Loucy (cell line): ENCODE measurements at regions not wholly inside any gene's neighbourhood (a gene's known extent, or its start where the extent isn't known, plus 50 kb on each side); places are given as distances from the start of the nearest gene placed in this dataset.

Experiments used
- H2AFZ ChIP-seq: fragments of 200-600 bp; sonication (generic); 2 replicates; pipeline ENCODE4 v1.6.0; 2016; ENCODE audit warnings: antibody characterized with exemption, mild to moderate bottlenecking, low read length, moderate library complexity
- H3F3A ChIP-seq: fragments of 200-600 bp; 2 replicates; pipeline ENCODE4 v1.6.0; 2016; ENCODE audit warnings: antibody characterized with exemption, low read depth, mild to moderate bottlenecking
- H3K27me3 ChIP-seq: fragments of 200-600 bp; sonication (generic); 2 replicates; pipeline ENCODE4 v1.6.1; 2014; ENCODE audit warnings: low read length, mild to moderate bottlenecking; ENCODE audit not compliant: insufficient read depth, poor library complexity, severe bottlenecking
- H3K36me3 ChIP-seq: fragments of 200-600 bp; sonication (generic); 2 replicates; pipeline ENCODE4 v1.6.1; 2016; ENCODE audit warnings: low read length; ENCODE audit not compliant: insufficient read depth
- H3K4me1 ChIP-seq: fragments of 200-600 bp; sonication (generic); 2 replicates; pipeline ENCODE4 v1.5.1; 2014; ENCODE audit warnings: low read length, mild to moderate bottlenecking; ENCODE audit not compliant: insufficient read depth, poor library complexity, severe bottlenecking
- H3K4me2 ChIP-seq: fragments of 200-600 bp; sonication (generic); 2 replicates; pipeline ENCODE4 v1.6.0; 2014; ENCODE audit warnings: antibody characterized with exemption, low read length, low read depth, mild to moderate bottlenecking; ENCODE audit not compliant: poor library complexity, severe bottlenecking
- H3K4me3 ChIP-seq: fragments of 200-600 bp; sonication (generic); 2 replicates; pipeline ENCODE4 v1.5.1; 2014; ENCODE audit warnings: low read length, mild to moderate bottlenecking, mixed read lengths; ENCODE audit not compliant: poor library complexity, severe bottlenecking
- H3K79me2 ChIP-seq: fragments of 200-600 bp; sonication (generic); 2 replicates; pipeline ENCODE4 v1.6.1; 2014; ENCODE audit warnings: low read length; ENCODE audit not compliant: insufficient read depth
- H3K9ac ChIP-seq: fragments of 200-600 bp; sonication (generic); 2 replicates; pipeline ENCODE4 v1.6.0; 2014; ENCODE audit warnings: mild to moderate bottlenecking, low read depth, low read length, moderate library complexity; ENCODE audit not compliant: poor library complexity, severe bottlenecking
- H3K9me2 ChIP-seq: fragments of 200-600 bp; sonication (generic); replicated peaks from 2 replicates; pipeline ENCODE4 v1.6.1; 2016; ENCODE audit warnings: low read depth, low read length, mixed read lengths
- H3K9me3 ChIP-seq: fragments of 200-600 bp; sonication (generic); 2 replicates; pipeline ENCODE4 v1.6.1; 2014; ENCODE audit warnings: mild to moderate bottlenecking, antibody characterized with exemption, low read length, low read depth; ENCODE audit not compliant: insufficient read depth
- H4K20me1 ChIP-seq: fragments of 200-600 bp; sonication (generic); 2 replicates; pipeline ENCODE4 v1.6.0; 2014; ENCODE audit warnings: antibody characterized with exemption, low read length, mild to moderate bottlenecking; ENCODE audit not compliant: insufficient read depth, poor library complexity, severe bottlenecking
- EZH2phosphoT487 ChIP-seq: fragments of 200-600 bp; IDR thresholded peaks from 2 replicates; pipeline ENCODE4 v1.6.1; 2018; ENCODE audit warnings: antibody characterized with exemption, mild to moderate bottlenecking, moderate library complexity, borderline replicate concordance
- TF ChIP-seq, protein P1 (sequence below): fragments of 200-600 bp; sonication (generic); conservative IDR thresholded peaks from 2 replicates; pipeline ENCODE4 v1.5.1; 2014; ENCODE audit warnings: mild to moderate bottlenecking, antibody characterized with exemption, low read length

DNA sequence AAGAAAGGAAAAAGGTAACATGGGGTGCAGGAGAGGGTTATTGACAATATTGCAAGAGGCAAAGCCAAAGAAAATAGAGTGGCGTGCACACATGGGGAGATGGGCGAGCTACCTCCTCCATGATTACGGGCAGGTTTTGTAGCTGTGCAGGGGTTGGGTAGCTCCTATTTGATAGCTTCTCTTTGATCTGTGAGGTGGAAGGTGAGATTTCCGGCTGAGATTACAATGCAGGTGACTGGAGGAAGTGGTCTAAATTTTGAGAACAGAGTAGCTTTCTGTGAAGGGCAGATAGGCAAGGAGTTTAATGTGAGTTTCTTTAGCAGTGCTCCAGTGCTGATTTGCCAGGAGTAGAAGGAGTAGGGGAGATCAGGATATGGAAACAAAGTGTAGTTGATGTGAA, 263.4 kb downstream of the PLA2G4A start:
- H3K79me2 ChIP-seq, result no peaks in the 10 kb centered on the region
- H2AFZ ChIP-seq, result no peak overlapping the region
- TF ChIP-seq, protein P1, sequence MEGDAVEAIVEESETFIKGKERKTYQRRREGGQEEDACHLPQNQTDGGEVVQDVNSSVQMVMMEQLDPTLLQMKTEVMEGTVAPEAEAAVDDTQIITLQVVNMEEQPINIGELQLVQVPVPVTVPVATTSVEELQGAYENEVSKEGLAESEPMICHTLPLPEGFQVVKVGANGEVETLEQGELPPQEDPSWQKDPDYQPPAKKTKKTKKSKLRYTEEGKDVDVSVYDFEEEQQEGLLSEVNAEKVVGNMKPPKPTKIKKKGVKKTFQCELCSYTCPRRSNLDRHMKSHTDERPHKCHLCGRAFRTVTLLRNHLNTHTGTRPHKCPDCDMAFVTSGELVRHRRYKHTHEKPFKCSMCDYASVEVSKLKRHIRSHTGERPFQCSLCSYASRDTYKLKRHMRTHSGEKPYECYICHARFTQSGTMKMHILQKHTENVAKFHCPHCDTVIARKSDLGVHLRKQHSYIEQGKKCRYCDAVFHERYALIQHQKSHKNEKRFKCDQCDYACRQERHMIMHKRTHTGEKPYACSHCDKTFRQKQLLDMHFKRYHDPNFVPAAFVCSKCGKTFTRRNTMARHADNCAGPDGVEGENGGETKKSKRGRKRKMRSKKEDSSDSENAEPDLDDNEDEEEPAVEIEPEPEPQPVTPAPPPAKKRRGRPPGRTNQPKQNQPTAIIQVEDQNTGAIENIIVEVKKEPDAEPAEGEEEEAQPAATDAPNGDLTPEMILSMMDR, result no peak
- no peak for TF ChIP-seq EZH2phosphoT487
- no peaks in the 10 kb centered on the region for H3K9me2 ChIP-seq
- no peak overlapping the region for H3K9ac ChIP-seq
- no peaks in the 10 kb centered on the region for H3F3A ChIP-seq
- H4K20me1 ChIP-seq, result no peaks in the 10 kb centered on the region
- no peaks in the 10 kb centered on the region for H3K27me3 ChIP-seq
- no peak overlapping the region for H3K4me2 ChIP-seq
- H3K36me3 ChIP-seq, result no peaks in the 10 kb centered on the region
- no peak overlapping the region for H3K4me3 ChIP-seq
- H3K4me1 ChIP-seq, result no peaks in the 10 kb centered on the region
- no peaks in the 10 kb centered on the region for H3K9me3 ChIP-seq

DNA sequence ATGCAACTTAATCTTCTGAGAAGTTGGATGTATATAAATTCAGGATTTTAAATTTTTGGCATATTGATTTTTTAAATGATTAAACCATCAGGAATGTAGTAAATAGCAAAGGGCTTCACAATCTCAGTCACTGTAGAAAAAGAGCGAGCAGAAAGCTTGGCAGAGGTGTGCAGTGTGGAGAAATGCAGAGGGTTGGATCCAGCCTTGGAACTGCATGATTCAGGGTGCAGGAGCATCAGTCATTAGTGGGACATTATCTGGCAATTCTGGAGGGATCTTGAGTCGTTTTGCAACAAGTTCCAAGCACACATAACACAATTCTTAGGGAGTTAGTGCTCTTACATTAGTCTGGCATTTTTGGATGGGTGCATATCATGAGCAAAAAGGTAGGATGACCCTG, 267.9 kb downstream of the PLA2G4A start:
- Histone ChIP-seq H3K4me2 (no peak overlapping the region), H3K79me2 (no peaks in the 10 kb centered on the region)
- TF ChIP-seq, protein P1, result no peak
- no peak for TF ChIP-seq EZH2phosphoT487

DNA sequence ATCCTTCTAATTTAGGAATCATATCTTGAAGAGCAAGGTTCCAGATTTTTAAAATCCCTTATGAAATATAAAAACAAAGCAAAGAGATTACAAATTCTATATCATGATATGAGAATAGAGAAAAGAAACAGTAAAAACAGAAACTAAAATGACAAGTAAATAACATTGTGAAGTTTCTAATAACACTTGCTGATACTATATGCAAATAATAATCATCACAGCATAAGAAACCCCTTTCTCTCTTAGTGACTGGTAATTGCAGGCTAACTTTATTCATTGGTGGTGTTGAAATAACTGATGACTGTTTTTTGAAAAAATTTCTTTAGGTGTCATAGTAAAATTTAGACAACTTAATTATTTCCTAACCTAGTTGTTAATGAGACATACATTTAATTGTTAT, 281.6 kb downstream of the PLA2G4A start:
- Histone ChIP-seq H3K9ac (no peak overlapping the region), H3K9me2 (no peaks in the 10 kb centered on the region), H3K4me2 (no peak overlapping the region), H2AFZ (no peak overlapping the region), H3K27me3 (no peaks in the 10 kb centered on the region), H4K20me1 (no peaks in the 10 kb centered on the region), H3F3A (no peaks in the 10 kb centered on the region), H3K36me3 (no peaks in the 10 kb centered on the region), H3K4me3 (no peak overlapping the region), H3K9me3 (no peaks in the 10 kb centered on the region), H3K79me2 (no peaks in the 10 kb centered on the region), H3K4me1 (no peaks in the 10 kb centered on the region)
- TF ChIP-seq, protein P1, result no peak

More for the DNA sequence above, 267.9 kb downstream of the PLA2G4A start:
- no peaks in the 10 kb centered on the region for H4K20me1 ChIP-seq
- H3K36me3 ChIP-seq, result no peaks in the 10 kb centered on the region
- no peaks in the 10 kb centered on the region for H3K27me3 ChIP-seq
- H3K4me1 ChIP-seq, result no peaks in the 10 kb centered on the region
- H3K4me3 ChIP-seq, result no peak overlapping the region
- H3K9me3 ChIP-seq, result no peaks in the 10 kb centered on the region
- H3F3A ChIP-seq, result no peaks in the 10 kb centered on the region
- no peaks in the 10 kb centered on the region for H3K9me2 ChIP-seq
- H2AFZ ChIP-seq, result no peak overlapping the region
- H3K9ac ChIP-seq, result no peak overlapping the region
